T-cell (primary cell): ENCODE measurements at regions not wholly inside any gene's neighbourhood (a gene's known extent, or its start where the extent isn't known, plus 50 kb on each side); places are given as distances from the start of the nearest gene placed in this dataset.
"Not testable (repeated sequence)": the region's sequence is repeated elsewhere in the genome, so short reads cannot be mapped to it uniquely, and the experiment has no call there.

Source experiments
- ATAC-seq, 4 experiments: fragments of 200-7000 bp in 3 of 4; fragments of 150-1000 bp in 1 of 4; cut with Tn5 transposase; replicated peaks in 1 of 4; 1 replicate in 3 of 4; 2 replicates in 1 of 4; pipeline ENCODE4 v1.10.0; 2021; ENCODE audit warnings: moderate library complexity in 3 of 4, mild to moderate bottlenecking in 2 of 4, moderate number of reproducible peaks in 1 of 4
- CTCF ChIA-PET, 2 donors: fragments of 300-600 bp; sonication (Branson Sonifier 250); formaldehyde crosslinking; loops; one replicate each; lab custom pipeline; 2022; ENCODE audit warnings: antibody characterized with exemption in 2 of 2; lab: Charles Lee
- POLR2A ChIA-PET, 2 donors: fragments of 300-600 bp; sonication (Branson Sonifier 250); formaldehyde crosslinking; loops; one replicate each; lab custom pipeline; 2022; ENCODE audit warnings: antibody characterized with exemption in 2 of 2; lab: Charles Lee
- DNase-seq, 35 experiments: peaks; one replicate each; pipeline versions ENCODE4 v3.0.0 to v3.0.0-alpha.2; 2013 to 2023
- H3K27ac ChIP-seq: one replicate; pipeline ENCODE4 v1.5.1; 2013; ENCODE audit warnings: low read length
- H3K27me3 ChIP-seq, 2 experiments: replicated peaks in 1 of 2; 1 replicate in 1 of 2; 2 replicates in 1 of 2; pipeline versions ENCODE4 v1.6.1 to v1.7.0; 2013; ENCODE audit warnings: low read length in 1 of 2, mixed read lengths in 1 of 2; ENCODE audit not compliant: control insufficient read depth in 2 of 2, insufficient read depth in 2 of 2; ENCODE audit errors: extremely low read depth in 1 of 2
- H3K36me3 ChIP-seq, 2 donors: 1 replicate in 1 of 2; 2 replicates in 1 of 2; pipeline versions ENCODE4 v1.6.1 to v1.7.0; 2013; ENCODE audit warnings: low read length in 1 of 2; ENCODE audit not compliant: control insufficient read depth in 2 of 2, insufficient read depth in 1 of 2; ENCODE audit errors: extremely low read depth in 1 of 2
- H3K4me1 ChIP-seq, 2 experiments: 1 replicate in 1 of 2; 2 replicates in 1 of 2; pipeline versions ENCODE4 v1.6.1 to v1.7.0; 2013; ENCODE audit warnings: low read length in 2 of 2, mixed read lengths in 1 of 2; ENCODE audit not compliant: insufficient read depth in 2 of 2, control insufficient read depth in 1 of 2; ENCODE audit errors: extremely low read depth in 1 of 2
- H3K4me3 ChIP-seq, 2 donors: 1 replicate in 1 of 2; 2 replicates in 1 of 2; pipeline versions ENCODE4 v1.5.1 to v1.7.0; 2013; ENCODE audit warnings: mild to moderate bottlenecking in 2 of 2, low read length in 1 of 2, moderate library complexity in 1 of 2; ENCODE audit not compliant: control insufficient read depth in 1 of 2; ENCODE audit errors: extremely low read depth in 1 of 2
- H3K9me3 ChIP-seq: 2 replicates; pipeline ENCODE4 v1.7.0; 2013
- H3K27ac Mint-ChIP-seq, 2 donors: one replicate each; pipeline ENCODE4 v1.8.0; 2020 to 2021; ENCODE audit warnings: mild to moderate bottlenecking in 2 of 2, mixed read lengths in 2 of 2
- H3K27me3 Mint-ChIP-seq, 2 donors: one replicate each; pipeline ENCODE4 v1.8.0; 2021 to 2022; ENCODE audit warnings: mixed read lengths in 2 of 2
- H3K36me3 Mint-ChIP-seq: one replicate; pipeline ENCODE4 v1.8.0; 2021; ENCODE audit warnings: mixed read lengths
- H3K4me1 Mint-ChIP-seq, 3 donors: one replicate each; pipeline ENCODE4 v1.8.0; 2020 to 2022; ENCODE audit warnings: mixed read lengths in 3 of 3, mild to moderate bottlenecking in 1 of 3
- H3K4me3 Mint-ChIP-seq, 3 donors: one replicate each; pipeline ENCODE4 v1.8.0; 2020 to 2022; ENCODE audit warnings: mild to moderate bottlenecking in 3 of 3, mixed read lengths in 3 of 3, moderate library complexity in 3 of 3
- H3K9me3 Mint-ChIP-seq, 3 donors: one replicate each; pipeline ENCODE4 v1.8.0; 2020 to 2022; ENCODE audit warnings: mixed read lengths in 3 of 3
- WGBS: methylation state at CpG from one replicate; pipeline ENCODE4 v1.1.5; 2013; ENCODE audit warnings: missing lambda C conversion rate; ENCODE audit not compliant: insufficient coverage; 5-methylcytosine and 5-hydroxymethylcytosine counted together

- WGBS = no CpG with 5 or more reads among the region's 1 CpG
- H3K27ac Mint-ChIP-seq, H3K27ac ChIP-seq, H3K4me1 ChIP-seq, H3K9me3 Mint-ChIP-seq, H3K4me1 Mint-ChIP-seq, CTCF ChIA-PET, DNase-seq, ATAC-seq, H3K27me3 ChIP-seq, H3K36me3 ChIP-seq, H3K4me3 Mint-ChIP-seq, H3K9me3 ChIP-seq, POLR2A ChIA-PET, H3K4me3 ChIP-seq, H3K27me3 Mint-ChIP-seq, H3K36me3 Mint-ChIP-seq: not testable (repeated sequence)
These were observed 162.3 kb upstream of the C1QTNF3 start for GRCh38 chr5:34205347-34205746.

- H3K36me3 ChIP-seq, CTCF ChIA-PET, DNase-seq, POLR2A ChIA-PET, ATAC-seq, H3K4me1 Mint-ChIP-seq, H3K9me3 ChIP-seq, H3K27me3 ChIP-seq, H3K4me1 ChIP-seq, H3K27ac Mint-ChIP-seq, H3K9me3 Mint-ChIP-seq, H3K27me3 Mint-ChIP-seq, H3K4me3 ChIP-seq, H3K4me3 Mint-ChIP-seq, H3K27ac ChIP-seq: not testable (repeated sequence)
- peaks cover 10% of the 10 kb centered on the region for H3K36me3 Mint-ChIP-seq
- WGBS = no CpG with 5 or more reads among the region's 1 CpG
These were observed 174.4 kb upstream of the C1QTNF3 start for GRCh38 chr5:34217386-34217785.

- H3K27ac ChIP-seq = not testable (repeated sequence)
- WGBS = no CpG with 5 or more reads among the region's 3 CpGs
These were observed 178.5 kb upstream of the C1QTNF3 start for GRCh38 chr5:34221329-34222073.

GRCh38 chr5:34223158-34223557 lies 180.1 kb upstream of the C1QTNF3 start:
- POLR2A ChIA-PET, H3K27me3 ChIP-seq, DNase-seq, H3K36me3 ChIP-seq, H3K4me1 ChIP-seq, ATAC-seq, H3K4me3 ChIP-seq, H3K27ac Mint-ChIP-seq, H3K4me3 Mint-ChIP-seq, H3K4me1 Mint-ChIP-seq, H3K36me3 Mint-ChIP-seq, H3K27ac ChIP-seq, H3K9me3 ChIP-seq, H3K27me3 Mint-ChIP-seq, H3K9me3 Mint-ChIP-seq, CTCF ChIA-PET: not testable (repeated sequence)
- no CpG with 5 or more reads among the region's 3 CpGs for WGBS

More at GRCh38 chr5:34221329-34222073, 178.5 kb upstream of the C1QTNF3 start:
- H3K4me1 ChIP-seq, H3K36me3 Mint-ChIP-seq, H3K9me3 Mint-ChIP-seq, POLR2A ChIA-PET, H3K4me1 Mint-ChIP-seq, H3K27me3 Mint-ChIP-seq, H3K36me3 ChIP-seq, DNase-seq, ATAC-seq, H3K27ac Mint-ChIP-seq, H3K27me3 ChIP-seq, H3K4me3 Mint-ChIP-seq, CTCF ChIA-PET, H3K4me3 ChIP-seq, H3K9me3 ChIP-seq: not testable (repeated sequence)

- H3K4me3 ChIP-seq, H3K27ac ChIP-seq, H3K4me3 Mint-ChIP-seq, H3K9me3 Mint-ChIP-seq, H3K27me3 Mint-ChIP-seq, DNase-seq, H3K36me3 ChIP-seq, H3K4me1 ChIP-seq, POLR2A ChIA-PET, H3K27ac Mint-ChIP-seq, CTCF ChIA-PET, H3K36me3 Mint-ChIP-seq, H3K4me1 Mint-ChIP-seq, H3K9me3 ChIP-seq, ATAC-seq, H3K27me3 ChIP-seq: not testable (repeated sequence)
- WGBS = no CpG with 5 or more reads among the region's 1 CpG
These were observed 187.4 kb upstream of the C1QTNF3 start for GRCh38 chr5:34230402-34230801.

- H3K9me3 ChIP-seq, H3K4me1 ChIP-seq, H3K27me3 Mint-ChIP-seq, CTCF ChIA-PET, H3K27me3 ChIP-seq, H3K36me3 ChIP-seq, ATAC-seq, H3K4me3 ChIP-seq, H3K36me3 Mint-ChIP-seq, DNase-seq, H3K9me3 Mint-ChIP-seq, POLR2A ChIA-PET: not testable (repeated sequence)
- peak overlapping the region; percentile 73 to 85 (median 82) for H3K4me3 Mint-ChIP-seq
- H3K4me1 Mint-ChIP-seq = peaks cover 20 to 31% (median 26%) of the 10 kb centered on the region in 3 donors
- peak overlapping the region in 1 of 2 donors; percentile 87 for H3K27ac Mint-ChIP-seq
- peak overlapping the region; percentile 49 for H3K27ac ChIP-seq
These were observed 200.8 kb upstream of the C1QTNF3 start for GRCh38 chr5:34243802-34244201.
